GM21381 (cell line): ENCODE measurements at regions not wholly inside any gene's neighbourhood (a gene's known extent, or its start where the extent isn't known, plus 50 kb on each side); places are given as distances from the start of the nearest gene placed in this dataset.

ENCODE experiments used
- ATAC-seq: cut with Tn5 transposase; IDR thresholded peaks from one replicate; pipeline ENCODE4 v1.9.1; 2021; ENCODE audit warnings: mild to moderate bottlenecking, moderate library complexity; ENCODE audit not compliant: unreplicated experiment

- no peak for ATAC-seq
These were observed 113.7 kb downstream of the FOXA2 start for GRCh38 chr20:22470620-22471026.

GRCh38 chr20:22466447-22467171 is 117.8 kb downstream of the FOXA2 start:
- no peak for ATAC-seq

DNA sequence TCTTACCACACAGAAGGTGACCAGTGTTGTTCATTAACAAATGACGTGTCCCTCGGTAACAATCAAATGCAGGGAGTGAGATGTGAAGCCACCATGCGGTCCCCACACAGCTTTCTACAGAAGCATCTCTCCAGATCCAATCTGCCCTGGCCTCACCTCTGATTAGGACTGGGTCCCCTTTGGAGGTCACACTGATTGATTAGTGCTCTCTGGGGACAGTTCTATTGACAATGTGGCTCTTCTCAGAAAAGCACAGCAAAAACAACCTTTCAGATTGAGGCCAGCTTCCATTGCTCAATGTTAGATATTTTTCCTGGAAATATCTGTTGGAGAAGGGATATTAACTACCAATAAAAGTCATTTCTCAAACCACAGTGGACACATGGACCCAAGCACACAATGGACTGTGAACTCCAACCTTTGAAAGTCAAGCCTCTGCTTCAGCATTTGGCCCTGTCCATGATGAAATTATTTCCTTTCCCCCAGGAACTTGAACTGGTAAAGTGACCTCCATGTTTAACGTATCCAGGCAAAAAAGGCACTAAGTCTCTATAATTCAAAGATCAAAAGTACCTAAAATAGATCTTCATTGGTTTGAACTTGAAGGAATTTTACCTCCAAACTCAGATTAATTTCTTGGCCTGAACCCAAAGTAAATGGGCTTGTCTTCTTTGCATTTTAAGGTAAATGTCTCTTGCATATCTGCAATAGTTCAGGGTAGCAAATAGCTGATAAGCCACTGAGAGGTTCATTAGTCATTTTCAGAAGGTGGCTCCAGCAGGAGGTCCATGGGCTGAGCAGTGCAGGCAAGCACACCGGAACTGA is 118.5 kb downstream of the FOXA2 start:
- no peak for ATAC-seq

DNA sequence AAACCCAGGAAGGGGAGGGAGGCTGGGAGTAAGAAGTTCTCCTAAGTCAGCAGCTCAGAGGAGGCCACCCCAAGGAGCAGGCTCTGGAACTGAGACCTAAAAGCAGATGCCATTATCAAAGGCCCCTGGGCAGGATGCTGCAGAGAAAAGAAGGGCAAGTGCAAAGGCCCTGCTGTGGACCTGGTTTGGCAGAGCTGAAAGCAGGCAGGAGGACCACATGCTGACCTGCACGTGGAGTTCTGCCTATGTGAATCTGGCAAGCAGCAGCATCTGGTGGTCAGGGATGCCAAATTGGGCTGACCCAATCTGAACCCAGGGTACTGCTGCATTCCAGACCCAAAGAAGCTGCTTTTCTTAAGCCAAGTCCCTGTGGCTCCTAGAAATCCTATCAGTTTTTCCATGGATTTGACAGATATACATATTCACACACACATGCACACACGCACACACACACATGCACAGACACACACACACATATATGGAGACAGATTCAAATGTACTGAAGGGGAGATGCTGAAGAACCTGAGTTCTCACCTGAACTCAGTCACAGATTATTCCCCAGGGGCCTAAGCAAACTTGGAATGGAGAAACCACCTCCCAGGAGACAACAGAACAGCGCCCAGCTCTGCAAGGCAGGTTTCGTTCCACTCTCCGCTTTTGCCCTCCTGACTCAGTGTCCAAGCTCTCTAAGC is 119.9 kb downstream of the FOXA2 start:
- ATAC-seq, result no peak

- ATAC-seq, result no peak
These were observed 121.1 kb downstream of the FOXA2 start for GRCh38 chr20:22462975-22463914.

- no peak for ATAC-seq
These were observed 123.6 kb downstream of the FOXA2 start for GRCh38 chr20:22460803-22461202.

GRCh38 chr20:22460231-22460630 is 124.1 kb downstream of the FOXA2 start:
- no peak for ATAC-seq

GRCh38 chr20:22459754-22460153 is 124.6 kb downstream of the FOXA2 start:
- no peak for ATAC-seq

DNA sequence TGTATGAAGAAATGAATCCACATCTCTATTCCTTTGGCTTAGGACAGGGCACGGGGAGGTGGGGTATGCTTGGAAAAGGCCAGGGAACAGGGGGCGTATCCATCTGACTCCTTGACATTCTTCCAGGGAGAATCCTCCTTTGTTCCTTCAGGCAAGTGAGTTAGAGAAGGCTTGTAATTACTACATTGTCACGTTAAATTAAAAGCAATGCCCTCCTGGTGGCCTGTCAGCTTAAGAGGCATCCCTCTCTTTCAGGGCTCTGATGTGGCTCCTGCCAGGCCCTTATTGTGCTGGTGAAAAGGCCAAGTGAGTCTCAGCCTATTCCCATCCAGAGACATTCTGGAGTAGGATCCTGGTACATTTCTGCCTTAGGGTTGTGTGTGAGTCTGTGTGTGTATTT is 128.3 kb downstream of the FOXA2 start:
- ATAC-seq, result no peak

GRCh38 chr20:22455259-22455658 is 129.1 kb downstream of the FOXA2 start:
- no peak for ATAC-seq

- ATAC-seq, result no peak
These were observed 130.9 kb downstream of the FOXA2 start for GRCh38 chr20:22453244-22454080.

GRCh38 chr20:22452442-22453011 is 131.8 kb downstream of the FOXA2 start:
- no peak for ATAC-seq

- ATAC-seq, result no peak
These were observed 133.8 kb downstream of the FOXA2 start for GRCh38 chr20:22450537-22450936.

GRCh38 chr20:22449188-22449973 is 135.0 kb downstream of the FOXA2 start:
- ATAC-seq, result no peak

DNA sequence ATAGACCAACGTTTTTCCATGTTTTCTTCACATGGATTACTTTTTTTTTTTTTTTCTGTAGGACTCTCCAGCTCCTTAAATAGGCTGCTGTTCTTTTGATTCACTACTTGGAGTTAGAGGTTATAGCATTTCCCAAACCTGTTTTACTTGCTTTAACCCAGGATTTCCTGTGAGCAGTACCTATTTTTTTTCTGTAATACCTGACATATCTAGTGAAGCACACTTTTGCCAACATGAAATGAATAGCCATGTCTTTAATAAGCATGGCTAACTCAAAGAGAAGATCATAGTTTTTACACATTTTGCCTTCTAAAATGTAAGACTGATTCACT is 137.0 kb downstream of the FOXA2 start:
- ATAC-seq, result no peak

- no peak for ATAC-seq
These were observed 137.5 kb downstream of the FOXA2 start for GRCh38 chr20:22446613-22447446.

DNA sequence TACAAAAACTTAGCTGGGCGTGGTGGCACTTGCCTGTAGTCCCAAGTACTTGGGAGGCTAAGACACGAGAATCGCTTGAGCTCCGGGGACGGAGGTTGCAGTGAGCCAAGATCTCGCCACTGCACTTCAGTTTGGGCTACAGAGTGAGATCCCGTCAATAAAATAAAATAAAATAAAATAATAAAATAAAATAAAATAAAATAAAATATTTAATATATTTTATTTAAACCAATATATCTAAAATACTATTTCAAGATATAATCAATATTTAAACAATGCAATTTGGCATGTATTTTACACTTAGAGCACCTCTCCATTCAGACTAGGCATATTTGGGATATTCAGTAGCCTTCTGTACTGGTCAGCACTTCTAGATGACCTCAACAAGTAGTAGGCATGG is 142.1 kb downstream of the FOXA2 start:
- no peak for ATAC-seq

DNA sequence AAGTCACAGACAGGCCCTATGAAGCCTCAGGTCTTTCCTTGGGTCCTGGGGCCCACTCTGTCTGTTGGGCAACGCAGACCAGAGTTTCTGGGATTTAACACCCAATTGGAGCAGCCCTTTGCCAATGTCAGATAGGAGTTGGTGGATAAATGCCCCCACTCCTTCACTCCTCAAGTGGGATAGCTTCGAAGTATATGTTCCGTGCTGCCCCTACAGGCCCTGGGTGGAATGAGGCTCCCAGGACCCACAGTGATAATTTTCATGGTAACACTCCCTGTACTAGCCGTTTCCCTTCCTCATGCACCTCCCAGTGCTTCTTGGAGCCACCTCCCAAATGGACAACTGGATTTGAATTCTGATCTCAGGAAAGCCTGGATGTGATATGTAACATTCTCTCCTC is 145.4 kb downstream of the FOXA2 start:
- ATAC-seq, result no peak
